A549 (cell line): ENCODE measurements at regions not wholly inside any gene's neighbourhood (a gene's known extent, or its start where the extent isn't known, plus 50 kb on each side); places are given as distances from the start of the nearest gene placed in this dataset.

ENCODE experiments used
- ATAC-seq, 2 experiments: fragments of 200-7000 bp in 1 of 2; fragments of >200 bp in 1 of 2; cut with Nextera tagmentation in 1 of 2; cut with Tn5 transposase in 1 of 2; 3 replicates each; pipeline versions ENCODE4 v1.8.0 to v1.9.1; 2018 to 2020; ENCODE audit warnings: mild to moderate bottlenecking in 1 of 2, moderate library complexity in 1 of 2
- CTCF ChIA-PET: fragments of 300-600 bp; sonication (Branson Sonifier 250); formaldehyde crosslinking; extraction: SDS; loops from one replicate; lab custom pipeline; 2021; ENCODE audit warnings: antibody characterized with exemption, inconsistent platforms; lab: Yijun Ruan, JAX
- POLR2A ChIA-PET: fragments of 350-600 bp; formaldehyde crosslinking; extraction: SDS; loops from one replicate; lab custom pipeline; 2021; ENCODE audit warnings: antibody characterized with exemption, inconsistent platforms; lab: Yijun Ruan, JAX
- DNase-seq, 2 experiments: peaks; one replicate each; pipeline versions ENCODE4 v3.0.0 to v3.0.0-alpha.2; 2011 to 2016; ENCODE audit warnings: low read depth in 1 of 2, low spot score in 1 of 2
- FAIRE-seq: peaks from 2 replicates; lab custom pipeline; 2011; peaks lifted over from hg19 to GRCh38; lab: Jason Lieb, UNC
- H3K27ac ChIP-seq, 2 experiments: fragments of >200 bp; sonication (Bioruptor Twin); formaldehyde crosslinking; 3 replicates each; pipeline ENCODE4 v1.5.1; 2016 to 2017
- H3K4me1 ChIP-seq: fragments of >200 bp; sonication (Bioruptor Twin); formaldehyde crosslinking; 3 replicates; pipeline ENCODE4 v1.6.1; 2016
- H3K4me2 ChIP-seq: fragments of >200 bp; sonication (Bioruptor Twin); formaldehyde crosslinking; 3 replicates; pipeline ENCODE4 v1.6.1; 2016
- H3K4me3 ChIP-seq: fragments of >200 bp; sonication (Bioruptor Twin); formaldehyde crosslinking; 3 replicates; pipeline ENCODE4 v1.5.1; 2016
- H3K9me3 ChIP-seq: fragments of >200 bp; sonication (Bioruptor Twin); formaldehyde crosslinking; 3 replicates; pipeline ENCODE4 v1.6.1; 2016
- CBX2 ChIP-seq: fragments of 200-600 bp; sonication (generic); IDR thresholded peaks from 2 replicates; pipeline ENCODE4 v1.6.1; 2016; ENCODE audit warnings: low read depth, mild to moderate bottlenecking, borderline replicate concordance
- CBX8 ChIP-seq: fragments of 200-600 bp; sonication (generic); IDR thresholded peaks from 2 replicates; pipeline ENCODE4 v1.6.1; 2016
- CHD2 ChIP-seq: fragments of 150-350 bp; IDR thresholded peaks from 2 replicates; pipeline ENCODE4 v1.6.1; 2014; ENCODE audit warnings: low read length; ENCODE audit not compliant: partially characterized antibody
- EHMT2 ChIP-seq: fragments of 200-600 bp; sonication (generic); IDR thresholded peaks from 2 replicates; pipeline ENCODE4 v1.6.1; 2016; ENCODE audit warnings: antibody characterized with exemption, low read depth, mild to moderate bottlenecking, moderate library complexity
- FOXS1 ChIP-seq: fragments of 250-450 bp; sonication (Bioruptor Pico); IDR thresholded peaks from 2 replicates; pipeline ENCODE4 v1.5.0; 2020; ENCODE audit warnings: mild to moderate bottlenecking, moderate library complexity
- HOXA7 ChIP-seq: fragments of 250-450 bp; sonication (Bioruptor Pico); IDR thresholded peaks from 2 replicates; pipeline ENCODE4 v1.5.0; 2020; ENCODE audit warnings: mild to moderate bottlenecking, moderate library complexity
- HOXB13 ChIP-seq: fragments of 250-450 bp; sonication (Bioruptor Pico); IDR thresholded peaks from 2 replicates; pipeline ENCODE4 v1.5.0; 2020; ENCODE audit warnings: low read depth, mild to moderate bottlenecking, moderate library complexity
- HOXB5 ChIP-seq: fragments of 250-450 bp; sonication (Bioruptor Pico); IDR thresholded peaks from 2 replicates; pipeline ENCODE4 v1.5.0; 2020; ENCODE audit warnings: mild to moderate bottlenecking, moderate library complexity
- JUNB ChIP-seq: fragments of >200 bp; sonication (Bioruptor Twin); formaldehyde crosslinking; IDR thresholded peaks from 2 replicates; pipeline ENCODE4 v1.6.1; 2016
- KDM1A ChIP-seq: fragments of 200-600 bp; sonication (generic); IDR thresholded peaks from 2 replicates; pipeline ENCODE4 v1.6.1; 2016; ENCODE audit warnings: low read depth, mild to moderate bottlenecking
- KDM5A ChIP-seq: fragments of 200-600 bp; sonication (generic); IDR thresholded peaks from 2 replicates; pipeline ENCODE4 v1.6.1; 2016; ENCODE audit warnings: antibody characterized with exemption, mild to moderate bottlenecking
- MAFK ChIP-seq: fragments of 450-650 bp; IDR thresholded peaks from 2 replicates; pipeline ENCODE4 v1.6.1; 2014; ENCODE audit not compliant: partially characterized antibody
- MAZ ChIP-seq: fragments of 150-350 bp; IDR thresholded peaks from 2 replicates; pipeline ENCODE4 v1.6.1; 2014; ENCODE audit warnings: antibody characterized with exemption, low read depth, low read length, borderline replicate concordance
- MYC ChIP-seq: IDR thresholded peaks from 2 replicates; pipeline ENCODE4 v1.6.1; 2012; ENCODE audit warnings: mild to moderate bottlenecking, inconsistent platforms, low read length, improper control_type of control experiment, borderline replicate concordance
- NFE2L2 ChIP-seq: fragments of 150-350 bp; conservative IDR thresholded peaks from 2 replicates; pipeline ENCODE4 v1.6.1; 2014; ENCODE audit warnings: low read length
- NR3C1 ChIP-seq: fragments of >200 bp; sonication (Bioruptor Twin); formaldehyde crosslinking; IDR thresholded peaks from 3 replicates; pipeline ENCODE4 v1.6.1; 2017
- POLR2AphosphoS2 ChIP-seq: conservative IDR thresholded peaks from 2 replicates; pipeline ENCODE4 v1.6.1; 2012; ENCODE audit warnings: low read length, improper control_type of control experiment, inconsistent platforms
- RAD21 ChIP-seq, 2 experiments: fragments of >200 bp in 1 of 2; sonication (Bioruptor Twin) in 1 of 2; formaldehyde crosslinking in 1 of 2; IDR thresholded peaks in 1 of 2; conservative IDR thresholded peaks in 1 of 2; 2 replicates in 1 of 2; 3 replicates in 1 of 2; pipeline ENCODE4 v1.6.1; 2012 to 2018; ENCODE audit warnings: inconsistent platforms in 1 of 2
- RARB ChIP-seq: fragments of 250-450 bp; sonication (Bioruptor Pico); IDR thresholded peaks from 2 replicates; pipeline ENCODE4 v1.8.0; 2021; ENCODE audit warnings: mild to moderate bottlenecking, moderate library complexity
- RCOR1 ChIP-seq: fragments of 150-350 bp; IDR thresholded peaks from 2 replicates; pipeline ENCODE4 v1.6.1; 2014; ENCODE audit warnings: antibody characterized with exemption, low read length, low read depth
- RFX5 ChIP-seq: fragments of 450-650 bp; IDR thresholded peaks from 2 replicates; pipeline ENCODE4 v1.7.1; 2014; ENCODE audit warnings: antibody characterized with exemption, mild to moderate bottlenecking, moderate library complexity
- RNF2 ChIP-seq: fragments of 200-600 bp; sonication (generic); IDR thresholded peaks from 2 replicates; pipeline ENCODE4 v1.6.1; 2016; ENCODE audit warnings: low read depth, mild to moderate bottlenecking, antibody characterized with exemption, moderate library complexity, borderline replicate concordance
- SREBF2 ChIP-seq: fragments of 450-650 bp; IDR thresholded peaks from 2 replicates; pipeline ENCODE4 v1.6.1; 2014; ENCODE audit warnings: mild to moderate bottlenecking, moderate library complexity
- TP53 ChIP-seq: fragments of 250-450 bp; sonication (Bioruptor Pico); IDR thresholded peaks from 2 replicates; pipeline ENCODE4 v1.5.0; 2021; ENCODE audit warnings: mild to moderate bottlenecking, moderate library complexity
- ZFP36 ChIP-seq: fragments of 450-650 bp; IDR thresholded peaks from 2 replicates; pipeline ENCODE4 v1.6.1; 2014; ENCODE audit warnings: borderline replicate concordance; ENCODE audit not compliant: partially characterized antibody
- WGBS: methylation state at CpG from one replicate; pipeline ENCODE4 v1.1.6; 2017; ENCODE audit errors: missing lambda C conversion rate; 5-methylcytosine and 5-hydroxymethylcytosine counted together
- TF ChIP-seq, protein P1 (sequence below): fragments of 150-350 bp; IDR thresholded peaks from 2 replicates; pipeline ENCODE4 v1.6.1; 2014; ENCODE audit warnings: low read depth, mild to moderate bottlenecking, low read length
- TF ChIP-seq, protein P2 (sequence below): fragments of 200-600 bp; sonication (generic); IDR thresholded peaks from 2 replicates; pipeline ENCODE4 v1.6.1; 2016; ENCODE audit warnings: antibody characterized with exemption, mild to moderate bottlenecking, moderate library complexity
- TF ChIP-seq, protein P3 (sequence below): fragments of >200 bp; sonication (Bioruptor Twin); formaldehyde crosslinking; IDR thresholded peaks from 2 replicates; pipeline ENCODE4 v1.6.1; 2016
- TF ChIP-seq, protein P4 (sequence below): fragments of 450-650 bp; IDR thresholded peaks from 2 replicates; pipeline ENCODE4 v1.6.1; 2014; ENCODE audit warnings: antibody characterized with exemption
- TF ChIP-seq, protein P5 (sequence below): IDR thresholded peaks from 2 replicates; pipeline ENCODE4 v1.6.1; 2012

DNA sequence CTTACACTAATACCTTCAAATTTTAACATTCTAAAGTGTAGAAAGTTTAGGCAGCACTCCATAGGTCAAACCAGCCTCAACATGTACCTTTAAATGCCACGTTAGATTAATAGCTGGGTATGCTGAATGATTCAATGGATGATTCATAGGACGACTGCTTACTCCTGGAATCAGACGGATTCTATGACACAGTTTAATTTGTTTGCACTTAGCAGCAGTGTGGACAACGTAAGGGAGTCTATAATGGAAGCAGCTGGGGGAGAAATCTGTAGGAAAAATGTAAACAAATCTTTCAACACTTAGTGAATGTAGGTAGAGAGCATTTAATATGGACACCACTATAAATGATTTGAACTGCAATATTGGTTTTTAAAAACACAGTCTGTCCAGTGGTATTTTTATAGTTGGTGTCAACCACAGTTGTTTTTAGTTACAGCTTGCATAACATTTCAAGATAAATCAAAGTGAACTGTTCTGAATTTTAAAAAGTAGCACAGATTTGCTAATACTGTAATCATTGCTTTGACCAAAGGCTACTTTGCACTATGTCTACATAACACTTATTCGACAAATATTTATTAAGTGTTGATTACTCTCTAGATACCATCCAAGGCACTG, 701.5 kb upstream of the MEF2C start:
- Histone ChIP-seq H3K4me2 (no peak overlapping the region), H3K4me3 (no peak overlapping the region), H3K4me1 (no peaks in the 10 kb centered on the region), H3K27ac (no peak overlapping the region), H3K9me3 (no peaks in the 10 kb centered on the region)
- 3% methylated on average over 5 of the region's 5 CpGs for WGBS
- TF ChIP-seq RNF2: no peak
- no peak for TF ChIP-seq NR3C1
- TF ChIP-seq NFE2L2: no peak
- TF ChIP-seq, protein P1, sequence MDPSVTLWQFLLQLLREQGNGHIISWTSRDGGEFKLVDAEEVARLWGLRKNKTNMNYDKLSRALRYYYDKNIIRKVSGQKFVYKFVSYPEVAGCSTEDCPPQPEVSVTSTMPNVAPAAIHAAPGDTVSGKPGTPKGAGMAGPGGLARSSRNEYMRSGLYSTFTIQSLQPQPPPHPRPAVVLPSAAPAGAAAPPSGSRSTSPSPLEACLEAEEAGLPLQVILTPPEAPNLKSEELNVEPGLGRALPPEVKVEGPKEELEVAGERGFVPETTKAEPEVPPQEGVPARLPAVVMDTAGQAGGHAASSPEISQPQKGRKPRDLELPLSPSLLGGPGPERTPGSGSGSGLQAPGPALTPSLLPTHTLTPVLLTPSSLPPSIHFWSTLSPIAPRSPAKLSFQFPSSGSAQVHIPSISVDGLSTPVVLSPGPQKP: no peak
- TF ChIP-seq HOXB5: no peak
- TF ChIP-seq, protein P2, sequence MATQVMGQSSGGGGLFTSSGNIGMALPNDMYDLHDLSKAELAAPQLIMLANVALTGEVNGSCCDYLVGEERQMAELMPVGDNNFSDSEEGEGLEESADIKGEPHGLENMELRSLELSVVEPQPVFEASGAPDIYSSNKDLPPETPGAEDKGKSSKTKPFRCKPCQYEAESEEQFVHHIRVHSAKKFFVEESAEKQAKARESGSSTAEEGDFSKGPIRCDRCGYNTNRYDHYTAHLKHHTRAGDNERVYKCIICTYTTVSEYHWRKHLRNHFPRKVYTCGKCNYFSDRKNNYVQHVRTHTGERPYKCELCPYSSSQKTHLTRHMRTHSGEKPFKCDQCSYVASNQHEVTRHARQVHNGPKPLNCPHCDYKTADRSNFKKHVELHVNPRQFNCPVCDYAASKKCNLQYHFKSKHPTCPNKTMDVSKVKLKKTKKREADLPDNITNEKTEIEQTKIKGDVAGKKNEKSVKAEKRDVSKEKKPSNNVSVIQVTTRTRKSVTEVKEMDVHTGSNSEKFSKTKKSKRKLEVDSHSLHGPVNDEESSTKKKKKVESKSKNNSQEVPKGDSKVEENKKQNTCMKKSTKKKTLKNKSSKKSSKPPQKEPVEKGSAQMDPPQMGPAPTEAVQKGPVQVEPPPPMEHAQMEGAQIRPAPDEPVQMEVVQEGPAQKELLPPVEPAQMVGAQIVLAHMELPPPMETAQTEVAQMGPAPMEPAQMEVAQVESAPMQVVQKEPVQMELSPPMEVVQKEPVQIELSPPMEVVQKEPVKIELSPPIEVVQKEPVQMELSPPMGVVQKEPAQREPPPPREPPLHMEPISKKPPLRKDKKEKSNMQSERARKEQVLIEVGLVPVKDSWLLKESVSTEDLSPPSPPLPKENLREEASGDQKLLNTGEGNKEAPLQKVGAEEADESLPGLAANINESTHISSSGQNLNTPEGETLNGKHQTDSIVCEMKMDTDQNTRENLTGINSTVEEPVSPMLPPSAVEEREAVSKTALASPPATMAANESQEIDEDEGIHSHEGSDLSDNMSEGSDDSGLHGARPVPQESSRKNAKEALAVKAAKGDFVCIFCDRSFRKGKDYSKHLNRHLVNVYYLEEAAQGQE: no peak
- TF ChIP-seq RARB: no peak
- TF ChIP-seq EHMT2: no peak
- no peak for TF ChIP-seq RAD21 (conservative IDR thresholded peaks at IDR 0.05 in 1 of 2, IDR thresholded peaks at IDR 0.05 in 1 of 2)
- TF ChIP-seq ZFP36: no peak
- no peak for TF ChIP-seq CHD2
- no peak for TF ChIP-seq KDM5A
- no peak for TF ChIP-seq MAFK
- ATAC-seq (peak in 1 of 2 experiments; percentile 30; a peak in 1 of 6 replicates), DNase-seq (no peak), FAIRE-seq (no peak)
- CTCF ChIA-PET: no interaction called here
- POLR2A ChIA-PET: no interaction called here

DNA sequence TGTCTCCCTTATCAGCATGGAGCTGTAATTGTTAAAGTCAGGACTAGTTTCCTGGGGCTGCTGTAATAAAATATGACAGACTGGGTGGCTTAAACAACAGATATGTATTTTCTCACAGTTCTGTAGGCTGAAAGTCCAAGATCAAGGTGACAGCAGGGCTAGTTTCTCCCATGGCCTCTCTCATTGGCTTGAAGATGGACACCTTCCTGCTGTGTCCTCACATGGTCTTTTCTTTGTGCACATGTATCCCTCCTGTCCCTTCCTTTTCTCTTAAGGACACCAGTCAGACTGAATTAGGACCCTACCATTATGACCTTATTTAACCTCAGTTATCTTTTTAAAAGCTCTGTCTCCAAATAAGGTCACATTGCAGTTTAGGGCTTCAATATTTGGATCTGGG, 700.5 kb upstream of the MEF2C start:
- ATAC-seq (no peak), FAIRE-seq (no peak), DNase-seq (no peak)
- Histone ChIP-seq H3K9me3 (no peaks in the 10 kb centered on the region), H3K4me2 (no peak overlapping the region), H3K4me3 (no peak overlapping the region), H3K4me1 (no peaks in the 10 kb centered on the region), H3K27ac (no peak overlapping the region)
- POLR2A ChIA-PET: no interaction called here
- TF ChIP-seq, protein P3, sequence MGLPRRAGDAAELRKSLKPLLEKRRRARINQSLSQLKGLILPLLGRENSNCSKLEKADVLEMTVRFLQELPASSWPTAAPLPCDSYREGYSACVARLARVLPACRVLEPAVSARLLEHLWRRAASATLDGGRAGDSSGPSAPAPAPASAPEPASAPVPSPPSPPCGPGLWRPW: no peak
- no peak for TF ChIP-seq RFX5
- no peak for TF ChIP-seq TP53 (CRISPR knock-in tag)
- TF ChIP-seq POLR2AphosphoS2: no peak
- no peak for TF ChIP-seq RCOR1
- TF ChIP-seq, protein P4, sequence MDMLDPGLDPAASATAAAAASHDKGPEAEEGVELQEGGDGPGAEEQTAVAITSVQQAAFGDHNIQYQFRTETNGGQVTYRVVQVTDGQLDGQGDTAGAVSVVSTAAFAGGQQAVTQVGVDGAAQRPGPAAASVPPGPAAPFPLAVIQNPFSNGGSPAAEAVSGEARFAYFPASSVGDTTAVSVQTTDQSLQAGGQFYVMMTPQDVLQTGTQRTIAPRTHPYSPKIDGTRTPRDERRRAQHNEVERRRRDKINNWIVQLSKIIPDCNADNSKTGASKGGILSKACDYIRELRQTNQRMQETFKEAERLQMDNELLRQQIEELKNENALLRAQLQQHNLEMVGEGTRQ: no peak
- no peak for TF ChIP-seq KDM5A
- TF ChIP-seq HOXA7 (CRISPR knock-in tag): no peak
- TF ChIP-seq, protein P5, sequence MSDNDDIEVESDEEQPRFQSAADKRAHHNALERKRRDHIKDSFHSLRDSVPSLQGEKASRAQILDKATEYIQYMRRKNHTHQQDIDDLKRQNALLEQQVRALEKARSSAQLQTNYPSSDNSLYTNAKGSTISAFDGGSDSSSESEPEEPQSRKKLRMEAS: no peak
- TF ChIP-seq MAZ: no peak
- TF ChIP-seq MYC: no peak
- TF ChIP-seq JUNB: no peak
- no peak for TF ChIP-seq SREBF2
- no peak for TF ChIP-seq RNF2
- TF ChIP-seq KDM1A: no peak
- no peak for TF ChIP-seq HOXB13 (CRISPR knock-in tag)
- no peak for TF ChIP-seq HOXB5
- TF ChIP-seq CBX8: no peak
- TF ChIP-seq CBX2: no peak
- TF ChIP-seq FOXS1: no peak
- CTCF ChIA-PET: no interaction called here
